CD14-positive monocyte (primary cell): ENCODE measurements at regions not wholly inside any gene's neighbourhood (a gene's known extent, or its start where the extent isn't known, plus 50 kb on each side); places are given as distances from the start of the nearest gene placed in this dataset.

Experiments used
- DNase-seq, 3 donors: peaks; one replicate each; pipeline ENCODE4 v3.0.0-alpha.2; 2011 to 2022
- H2AFZ ChIP-seq: 2 replicates; pipeline ENCODE4 v1.6.0; 2012; ENCODE audit warnings: mild to moderate bottlenecking, low read depth, low read length, inconsistent platforms; ENCODE audit not compliant: insufficient read depth, poor library complexity, severe bottlenecking
- H3K27ac ChIP-seq, 2 donors: 1 replicate in 1 of 2; 2 replicates in 1 of 2; pipeline ENCODE4 v1.5.1; 2012 to 2013; ENCODE audit warnings: low read length in 2 of 2, control low read depth in 1 of 2, inconsistent platforms in 1 of 2, low read depth in 1 of 2, mild to moderate bottlenecking in 1 of 2
- H3K27me3 ChIP-seq, 2 donors: one replicate each; pipeline versions ENCODE4 v1.6.0 to v1.6.1; 2011 to 2013; ENCODE audit warnings: low read length in 2 of 2; ENCODE audit not compliant: control insufficient read depth in 2 of 2, insufficient read depth in 2 of 2
- H3K36me3 ChIP-seq, 2 donors: replicated peaks in 1 of 2; 1 replicate in 1 of 2; 2 replicates in 1 of 2; pipeline versions ENCODE4 v1.5.1 to v1.6.1; 2012 to 2013; ENCODE audit warnings: low read length in 2 of 2, control low read depth in 1 of 2, inconsistent platforms in 1 of 2, mild to moderate bottlenecking in 1 of 2; ENCODE audit not compliant: insufficient read depth in 2 of 2, control insufficient read depth in 1 of 2
- H3K4me1 ChIP-seq, 2 donors: 1 replicate in 1 of 2; 2 replicates in 1 of 2; pipeline versions ENCODE4 v1.5.1 to v1.6.1; 2012 to 2013; ENCODE audit warnings: low read length in 2 of 2, control low read depth in 1 of 2, inconsistent platforms in 1 of 2, mild to moderate bottlenecking in 1 of 2, moderate library complexity in 1 of 2; ENCODE audit not compliant: insufficient read depth in 2 of 2, control insufficient read depth in 1 of 2
- H3K4me2 ChIP-seq: replicated peaks from 2 replicates; pipeline ENCODE3; 2012; ENCODE audit warnings: low read length, moderate library complexity, mild to moderate bottlenecking; ENCODE audit not compliant: poor library complexity, severe bottlenecking; ENCODE audit errors: extremely low read depth
- H3K4me3 ChIP-seq, 3 experiments: fragments of 200-600 bp in 1 of 3; sonication (generic) in 1 of 3; replicated peaks in 1 of 3; 1 replicate in 2 of 3; 2 replicates in 1 of 3; pipeline ENCODE4 v1.5.1; 2011 to 2013; ENCODE audit warnings: low read length in 3 of 3, mild to moderate bottlenecking in 3 of 3, control low read depth in 2 of 3, low read depth in 2 of 3, inconsistent platforms in 1 of 3, moderate library complexity in 1 of 3
- H3K79me2 ChIP-seq: 2 replicates; pipeline ENCODE4 v1.6.0; 2012; ENCODE audit warnings: mild to moderate bottlenecking, control low read depth, inconsistent platforms, low read length, moderate library complexity; ENCODE audit not compliant: insufficient read depth
- H3K9ac ChIP-seq: 2 replicates; pipeline ENCODE4 v1.6.0; 2017; ENCODE audit warnings: low read length, mild to moderate bottlenecking; ENCODE audit not compliant: insufficient read depth, poor library complexity, severe bottlenecking
- H3K9me3 ChIP-seq, 2 donors: replicated peaks in 1 of 2; 1 replicate in 1 of 2; 2 replicates in 1 of 2; pipeline versions ENCODE4 v1.5.1 to v1.6.1; 2012 to 2013; ENCODE audit warnings: low read length in 2 of 2, control low read depth in 1 of 2; ENCODE audit not compliant: control insufficient read depth in 1 of 2, insufficient read depth in 1 of 2
- H4K20me1 ChIP-seq: 2 replicates; pipeline ENCODE4 v1.6.0; 2012; ENCODE audit warnings: mild to moderate bottlenecking, low read length, control low read depth, moderate library complexity; ENCODE audit not compliant: insufficient read depth
- H3K27ac Mint-ChIP-seq, 7 donors: one replicate each; pipeline ENCODE4 v1.8.0; 2020; ENCODE audit warnings: mild to moderate bottlenecking in 7 of 7, mixed read lengths in 7 of 7, moderate library complexity in 6 of 7, inconsistent platforms in 2 of 7
- H3K27me3 Mint-ChIP-seq, 3 donors: one replicate each; pipeline ENCODE4 v1.8.0; 2021 to 2022; ENCODE audit warnings: low read depth in 3 of 3, mild to moderate bottlenecking in 3 of 3, mixed read lengths in 3 of 3, moderate library complexity in 3 of 3, inconsistent platforms in 1 of 3
- H3K36me3 Mint-ChIP-seq, 2 donors: one replicate each; pipeline ENCODE4 v1.8.0; 2020; ENCODE audit warnings: mixed read lengths in 2 of 2, inconsistent platforms in 1 of 2, mild to moderate bottlenecking in 1 of 2
- H3K4me1 Mint-ChIP-seq: one replicate; pipeline ENCODE4 v1.8.0; 2020; ENCODE audit warnings: mild to moderate bottlenecking, mixed read lengths
- H3K4me3 Mint-ChIP-seq, 2 donors: one replicate each; pipeline ENCODE4 v1.8.0; 2020; ENCODE audit warnings: mild to moderate bottlenecking in 2 of 2, mixed read lengths in 2 of 2, moderate library complexity in 1 of 2
- H3K9me3 Mint-ChIP-seq, 7 donors: one replicate each; pipeline ENCODE4 v1.8.0; 2020 to 2022; ENCODE audit warnings: mixed read lengths in 7 of 7, mild to moderate bottlenecking in 6 of 7, moderate library complexity in 6 of 7, inconsistent platforms in 2 of 7
- CTCF ChIP-seq: fragments of 200-600 bp; IDR thresholded peaks from one replicate; pipeline ENCODE4 v1.8.0; 2022; ENCODE audit warnings: antibody characterized with exemption, mild to moderate bottlenecking
- WGBS: methylation state at CpG from one replicate; pipeline ENCODE4 v1.1.5; 2013; ENCODE audit warnings: missing lambda C conversion rate; ENCODE audit not compliant: insufficient coverage; 5-methylcytosine and 5-hydroxymethylcytosine counted together
- intact Hi-C, 2 donors: fragments of 100-400 bp; cut with micrococcal nuclease; formaldehyde crosslinking; loops; one replicate each; pipeline versions ENCODE4 v1.15.0 to v1.15.1; 2023

GRCh38 chr5:85823462-85824426 is 794.0 kb upstream of the COX7C start:
- H3K4me2 ChIP-seq = no peak overlapping the region
- Mint-ChIP-seq H3K9me3 (peaks cover 0 to 2% (median 0%) of the 10 kb centered on the region in 7 donors), H3K27ac (no peak overlapping the region), H3K4me1 (no peaks in the 10 kb centered on the region), H3K4me3 (no peak overlapping the region), H3K27me3 (no peaks in the 10 kb centered on the region), H3K36me3 (no peaks in the 10 kb centered on the region)
- no peaks in the 10 kb centered on the region for H3K36me3 ChIP-seq
- H3K79me2 ChIP-seq = no peaks in the 10 kb centered on the region
- H4K20me1 ChIP-seq = no peaks in the 10 kb centered on the region
- no peak overlapping the region for H3K9ac ChIP-seq
- intact Hi-C loops = no loop called here
- no peaks in the 10 kb centered on the region for H3K27me3 ChIP-seq
- H3K9me3 ChIP-seq = no peaks in the 10 kb centered on the region
- TF ChIP-seq CTCF = no peak
- DNase-seq = no peak
- 92% methylated on average over 4 of the region's 6 CpGs for WGBS
- no peak overlapping the region for H3K4me3 ChIP-seq
- H3K4me1 ChIP-seq = no peaks in the 10 kb centered on the region
- H3K27ac ChIP-seq = no peak overlapping the region
- H2AFZ ChIP-seq = no peak overlapping the region

DNA sequence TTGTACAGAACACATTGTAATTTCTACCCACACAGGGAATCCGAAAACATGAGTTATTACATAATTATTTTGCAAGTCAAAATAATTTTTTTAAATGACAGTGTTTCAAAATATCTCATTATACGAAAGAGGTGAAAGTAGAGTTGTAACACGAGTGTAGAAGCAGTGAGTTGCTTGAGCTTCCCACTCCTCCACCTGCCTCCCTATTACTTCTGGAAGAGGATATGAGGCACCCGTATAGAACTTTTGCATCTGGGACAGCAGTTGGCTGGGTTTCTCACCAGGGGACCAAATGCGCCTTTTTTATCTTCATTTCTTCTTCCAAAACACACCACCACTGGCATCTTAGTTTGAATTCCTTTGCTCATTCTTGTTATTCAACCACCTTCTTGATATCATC is 779.0 kb upstream of the COX7C start:
- TF ChIP-seq CTCF = no peak
- no peaks in the 10 kb centered on the region for H3K4me1 Mint-ChIP-seq
- Histone ChIP-seq H3K79me2 (no peaks in the 10 kb centered on the region), H3K4me3 (no peak overlapping the region), H4K20me1 (no peaks in the 10 kb centered on the region), H3K4me2 (no peak overlapping the region), H2AFZ (no peak overlapping the region), H3K4me1 (no peaks in the 10 kb centered on the region), H3K27me3 (no peaks in the 10 kb centered on the region), H3K27ac (no peak overlapping the region), H3K9ac (no peak overlapping the region), H3K9me3 (no peaks in the 10 kb centered on the region), H3K36me3 (no peaks in the 10 kb centered on the region)
- no peak for DNase-seq
- no peaks in the 10 kb centered on the region for H3K36me3 Mint-ChIP-seq
- 100% methylated on average over 1 of the region's 5 CpGs for WGBS
- H3K27me3 Mint-ChIP-seq = peaks cover 0 to 2% (median 1%) of the 10 kb centered on the region in 3 donors
- H3K9me3 Mint-ChIP-seq = peaks cover 0 to 5% (median 0%) of the 10 kb centered on the region in 7 donors
- no peak overlapping the region for H3K27ac Mint-ChIP-seq
- H3K4me3 Mint-ChIP-seq = no peak overlapping the region
- intact Hi-C loops = no loop called here
